Loucy (cell line): ENCODE measurements at regions not wholly inside any gene's neighbourhood (a gene's known extent, or its start where the extent isn't known, plus 50 kb on each side); places are given as distances from the start of the nearest gene placed in this dataset.

ENCODE experiments used
- CTCF ChIP-seq: fragments of 200-600 bp; sonication (generic); conservative IDR thresholded peaks from 2 replicates; pipeline ENCODE4 v1.5.1; 2014; ENCODE audit warnings: mild to moderate bottlenecking, antibody characterized with exemption, low read length
- EZH2phosphoT487 ChIP-seq: fragments of 200-600 bp; IDR thresholded peaks from 2 replicates; pipeline ENCODE4 v1.6.1; 2018; ENCODE audit warnings: antibody characterized with exemption, mild to moderate bottlenecking, moderate library complexity, borderline replicate concordance

GRCh38 chr2:44100351-44100750 lies 68.3 kb upstream of the PPM1B start:
- TF ChIP-seq CTCF: no peak
- no peak for TF ChIP-seq EZH2phosphoT487
